Gastrocnemius medialis (tissue), 4 donors: ENCODE measurements at regions not wholly inside any gene's neighbourhood (a gene's known extent, or its start where the extent isn't known, plus 50 kb on each side); places are given as distances from the start of the nearest gene placed in this dataset.
"Not testable (repeated sequence)": the region's sequence is repeated elsewhere in the genome, so short reads cannot be mapped to it uniquely, and the experiment has no call there.

Experiments used
- ATAC-seq, 2 donors: fragments of 150-250 bp; one replicate each; pipeline ENCODE4 v1.9.1; 2016
- DNase-seq, 2 donors: peaks; one replicate each; pipeline ENCODE4 v3.0.0-alpha.2; 2019
- H3K27ac ChIP-seq, 4 donors: fragments of 200-600 bp; sonication (generic); 1 replicate in 1 of 4; 2 replicates in 3 of 4; pipeline ENCODE4 v1.5.1; 2016 to 2018; ENCODE audit warnings: mild to moderate bottlenecking in 2 of 4, moderate library complexity in 1 of 4
- H3K27me3 ChIP-seq, 3 donors: fragments of 200-600 bp; sonication (generic) in 2 of 3; 1 replicate in 1 of 3; 2 replicates in 2 of 3; pipeline versions ENCODE4 v1.5.1 to v1.6.0; 2016 to 2019; ENCODE audit warnings: mild to moderate bottlenecking in 1 of 3, moderate library complexity in 1 of 3
- H3K36me3 ChIP-seq, 2 donors: fragments of 200-600 bp; sonication (generic) in 1 of 2; one replicate each; pipeline ENCODE4 v1.5.1; 2017 to 2018
- H3K4me1 ChIP-seq, 2 donors: fragments of 200-600 bp; sonication (generic) in 1 of 2; one replicate each; pipeline ENCODE4 v1.5.1; 2016 to 2017; ENCODE audit warnings: mild to moderate bottlenecking in 2 of 2
- H3K4me3 ChIP-seq, 4 donors: fragments of 200-600 bp; sonication (generic) in 3 of 4; 1 replicate in 1 of 4; 2 replicates in 3 of 4; pipeline ENCODE4 v1.5.1; 2016 to 2019; ENCODE audit warnings: mild to moderate bottlenecking in 2 of 4
- H3K9me3 ChIP-seq, 3 donors: fragments of 200-600 bp; sonication (generic) in 2 of 3; 1 replicate in 1 of 3; 2 replicates in 2 of 3; pipeline ENCODE4 v1.5.1; 2016 to 2019
- CTCF ChIP-seq, 5 experiments: fragments of 450-650 bp in 3 of 5; fragments of 200-600 bp in 2 of 5; sonication (generic) in 2 of 5; IDR thresholded peaks in 4 of 5; conservative IDR thresholded peaks in 1 of 5; 1 replicate in 4 of 5; 2 replicates in 1 of 5; pipeline ENCODE4 v1.5.1; 2016 to 2019; ENCODE audit warnings: antibody characterized with exemption in 5 of 5, mild to moderate bottlenecking in 3 of 5, moderate library complexity in 3 of 5
- POLR2A ChIP-seq, 2 donors: fragments of 450-650 bp; IDR thresholded peaks; one replicate each; pipeline ENCODE4 v1.6.1; 2017; ENCODE audit warnings: antibody characterized with exemption in 2 of 2, mild to moderate bottlenecking in 2 of 2, moderate library complexity in 2 of 2
- in situ Hi-C, 4 donors: fragments of 200-750 bp; cut with MboI; loops; one replicate each; pipeline versions ENCODE4 v1.15.0 to v1.8.0; 2017; ENCODE audit warnings: low sequenced_read_pairs in 4 of 4
- intact Hi-C: fragments of 100-400 bp; cut with DNase I; formaldehyde crosslinking; loops from one replicate; pipeline ENCODE4 v1.15.1; 2023; ENCODE audit warnings: low total_unique reads

- TF ChIP-seq CTCF (IDR thresholded peaks at IDR 0.05 in 4 of 5, conservative IDR thresholded peaks at IDR 0.05 in 1 of 5) (no peak), POLR2A (IDR thresholded peaks at IDR 0.05) (no peak)
These were observed 486.3 kb downstream of the DIRAS2 start for GRCh38 chr9:90156318-90156717.

GRCh38 chr9:90162326-90162725 is 480.3 kb downstream of the DIRAS2 start:
- Histone ChIP-seq H3K4me1 (no peaks in the 10 kb centered on the region), H3K36me3 (no peaks in the 10 kb centered on the region), H3K27me3 (no peaks in the 10 kb centered on the region), H3K4me3 (no peak overlapping the region), H3K27ac (no peak overlapping the region), H3K9me3 (no peaks in the 10 kb centered on the region)
- DNase-seq (no peak), ATAC-seq (no peak)
- in situ Hi-C loops (no loop called here), intact Hi-C loops (no loop called here)
- no peak for TF ChIP-seq POLR2A (IDR thresholded peaks at IDR 0.05)
- TF ChIP-seq CTCF (IDR thresholded peaks at IDR 0.05 in 4 of 5, conservative IDR thresholded peaks at IDR 0.05 in 1 of 5) = no peak

More at GRCh38 chr9:90156318-90156717, 486.3 kb downstream of the DIRAS2 start:
- ATAC-seq (no peak), DNase-seq (no peak)
- intact Hi-C loops (no loop called here), in situ Hi-C loops (no loop called here)
- Histone ChIP-seq H3K36me3 (no peaks in the 10 kb centered on the region), H3K27me3 (no peaks in the 10 kb centered on the region), H3K4me1 (no peaks in the 10 kb centered on the region), H3K4me3 (no peak overlapping the region), H3K27ac (no peak overlapping the region), H3K9me3 (no peaks in the 10 kb centered on the region)

DNA sequence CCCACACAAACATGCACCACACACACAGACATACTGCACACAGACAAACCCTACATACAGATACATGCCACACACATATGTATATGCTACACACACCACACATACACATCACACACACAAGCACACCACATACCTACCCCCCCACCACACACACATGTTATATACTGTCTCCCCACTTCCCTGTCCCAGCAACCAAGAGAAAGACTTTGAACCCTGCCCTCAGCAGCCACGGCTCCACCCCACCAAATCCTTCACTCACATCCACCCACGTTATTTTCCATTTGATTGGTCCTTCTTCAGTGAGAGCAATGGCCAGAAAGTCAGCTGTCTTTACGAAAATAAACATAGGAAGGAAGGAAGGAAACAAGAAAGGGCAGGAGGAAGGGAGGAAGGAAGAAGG is 479.8 kb downstream of the DIRAS2 start:
- no peak overlapping the region for H3K27ac ChIP-seq

GRCh38 chr9:90165281-90165680 is 477.3 kb downstream of the DIRAS2 start:
- Histone ChIP-seq H3K36me3 (no peaks in the 10 kb centered on the region), H3K9me3 (no peaks in the 10 kb centered on the region), H3K27me3 (no peaks in the 10 kb centered on the region), H3K27ac (no peak overlapping the region), H3K4me1 (no peaks in the 10 kb centered on the region), H3K4me3 (no peak overlapping the region)
- ATAC-seq = no peak
- intact Hi-C loops = no loop called here
- DNase-seq = no peak
- in situ Hi-C loops = no loop called here
- TF ChIP-seq CTCF (IDR thresholded peaks at IDR 0.05 in 4 of 5, conservative IDR thresholded peaks at IDR 0.05 in 1 of 5) = no peak
- TF ChIP-seq POLR2A (IDR thresholded peaks at IDR 0.05) = no peak

More for the DNA sequence above, 479.8 kb downstream of the DIRAS2 start:
- H3K9me3 ChIP-seq = no peaks in the 10 kb centered on the region
- intact Hi-C loops (no loop called here), in situ Hi-C loops (no loop called here)
- no peak for TF ChIP-seq CTCF (IDR thresholded peaks at IDR 0.05 in 4 of 5, conservative IDR thresholded peaks at IDR 0.05 in 1 of 5)
- H3K4me1 ChIP-seq = no peaks in the 10 kb centered on the region
- no peak for DNase-seq
- ATAC-seq = no peak
- no peaks in the 10 kb centered on the region for H3K27me3 ChIP-seq
- H3K36me3 ChIP-seq = no peaks in the 10 kb centered on the region
- H3K4me3 ChIP-seq = no peak overlapping the region

- H3K4me1 ChIP-seq, DNase-seq, H3K27me3 ChIP-seq, H3K4me3 ChIP-seq, H3K36me3 ChIP-seq, intact Hi-C loops, H3K27ac ChIP-seq, in situ Hi-C loops, ATAC-seq, H3K9me3 ChIP-seq: not testable (repeated sequence)
These were observed 476.2 kb downstream of the DIRAS2 start for GRCh38 chr9:90166374-90166773.
